H1 (cell line): ENCODE measurements at regions not wholly inside any gene's neighbourhood (a gene's known extent, or its start where the extent isn't known, plus 50 kb on each side); places are given as distances from the start of the nearest gene placed in this dataset.

Experiments used
- CTCF ChIA-PET: fragments of 300-600 bp; sonication (Branson Sonifier 250); formaldehyde crosslinking; loops from one replicate; lab custom pipeline; 2021; ENCODE audit not compliant: partially characterized antibody; lab: Charles Lee
- POLR2A ChIA-PET: fragments of 300-600 bp; sonication (Branson Sonifier 250); formaldehyde crosslinking; loops from one replicate; lab custom pipeline; 2021; ENCODE audit warnings: inconsistent platforms; ENCODE audit not compliant: partially characterized antibody; lab: Charles Lee
- DNase-seq, 2 experiments: peaks; one replicate each; pipeline versions ENCODE4 v3.0.0 to v3.0.0-alpha.2; 2010 to 2022; ENCODE audit warnings: low spot score in 2 of 2, low read depth in 1 of 2, mixed read lengths in 1 of 2
- FAIRE-seq: peaks from 2 replicates; lab custom pipeline; 2011; peaks lifted over from hg19 to GRCh38; lab: Jason Lieb, UNC
- H2AFZ ChIP-seq: 2 replicates; pipeline ENCODE4 v1.8.1; 2012; ENCODE audit warnings: low read length, inconsistent platforms
- H2AK5ac ChIP-seq: 2 replicates; pipeline ENCODE4 v1.6.1; 2013; ENCODE audit warnings: low read depth, low read length
- H2BK120ac ChIP-seq: replicated peaks from 2 replicates; pipeline ENCODE3; 2013; ENCODE audit warnings: low read depth, low read length, inconsistent platforms
- H2BK12ac ChIP-seq: 2 replicates; pipeline ENCODE4 v1.6.1; 2013; ENCODE audit warnings: low read depth, low read length
- H2BK15ac ChIP-seq: 2 replicates; pipeline ENCODE4 v1.6.1; 2013; ENCODE audit warnings: low read length
- H2BK20ac ChIP-seq: 2 replicates; pipeline ENCODE4 v1.6.1; 2013; ENCODE audit warnings: low read length
- H2BK5ac ChIP-seq: 2 replicates; pipeline ENCODE4 v1.6.1; 2013; ENCODE audit warnings: low read depth, low read length
- H3K14ac ChIP-seq: 2 replicates; pipeline ENCODE4 v1.6.1; 2013; ENCODE audit warnings: inconsistent platforms; ENCODE audit not compliant: insufficient read length
- H3K18ac ChIP-seq: 2 replicates; pipeline ENCODE4 v1.6.1; 2013; ENCODE audit warnings: low read length; ENCODE audit errors: extremely low read depth
- H3K23ac ChIP-seq: 2 replicates; pipeline ENCODE4 v1.6.1; 2013; ENCODE audit warnings: inconsistent platforms; ENCODE audit not compliant: insufficient read length
- H3K23me2 ChIP-seq: 2 replicates; pipeline ENCODE4 v1.6.1; 2013; ENCODE audit warnings: low read depth, low read length
- H3K27ac ChIP-seq: 2 replicates; pipeline ENCODE4 v1.6.1; 2011; ENCODE audit warnings: low read depth, low read length, inconsistent platforms
- H3K27me3 ChIP-seq, 4 experiments: replicated peaks in 1 of 4; 1 replicate in 1 of 4; 2 replicates in 3 of 4; pipeline versions ENCODE4 v1.6.1 to v1.8.1; 2011 to 2013; ENCODE audit warnings: low read length in 3 of 4, mild to moderate bottlenecking in 3 of 4, inconsistent platforms in 2 of 4, mixed read lengths in 2 of 4, moderate library complexity in 1 of 4; ENCODE audit not compliant: control insufficient read depth in 3 of 4, insufficient read depth in 3 of 4; ENCODE audit errors: extremely low read depth in 1 of 4
- H3K36me3 ChIP-seq, 4 experiments: 2 replicates each; pipeline versions ENCODE4 v1.6.1 to v1.8.1; 2011 to 2013; ENCODE audit warnings: mild to moderate bottlenecking in 4 of 4, low read length in 3 of 4, moderate library complexity in 2 of 4, control low read depth in 1 of 4, inconsistent platforms in 1 of 4; ENCODE audit not compliant: insufficient read depth in 4 of 4, control insufficient read depth in 2 of 4
- H3K4ac ChIP-seq: replicated peaks from 2 replicates; pipeline ENCODE3; 2013; ENCODE audit warnings: low read length, low read depth, mixed read lengths, inconsistent platforms; ENCODE audit not compliant: insufficient read length
- H3K4me1 ChIP-seq, 4 experiments: replicated peaks in 1 of 4; 1 replicate in 1 of 4; 2 replicates in 3 of 4; pipeline versions ENCODE4 v1.6.1 to v1.8.1; 2011 to 2013; ENCODE audit warnings: low read length in 3 of 4, inconsistent platforms in 2 of 4, mixed read lengths in 1 of 4; ENCODE audit not compliant: insufficient read depth in 4 of 4, control insufficient read depth in 3 of 4
- H3K4me2 ChIP-seq, 2 experiments: 2 replicates each; pipeline versions ENCODE4 v1.6.1 to v1.8.1; 2011 to 2013; ENCODE audit warnings: low read depth in 2 of 2, low read length in 2 of 2, control low read depth in 1 of 2, inconsistent platforms in 1 of 2, mild to moderate bottlenecking in 1 of 2; ENCODE audit not compliant: insufficient read depth in 1 of 2
- H3K4me3 ChIP-seq, 4 experiments: fragments of 200-600, 300-600 bp in 1 of 4; sonication (generic), shearing (Covaris generic), sonication (Bioruptor Twin) in 1 of 4; 2 replicates each; pipeline versions ENCODE4 v1.5.1 to v1.8.1; 2011 to 2016; ENCODE audit warnings: low read length in 4 of 4, low read depth in 3 of 4, control low read depth in 2 of 4, inconsistent platforms in 2 of 4, mild to moderate bottlenecking in 2 of 4, mixed read lengths in 1 of 4, moderate library complexity in 1 of 4; ENCODE audit not compliant: insufficient read depth in 2 of 4; ENCODE audit errors: extremely low read depth in 1 of 4
- H3K56ac ChIP-seq: replicated peaks from 2 replicates; pipeline ENCODE3; 2013; ENCODE audit warnings: low read depth, mild to moderate bottlenecking, mixed read lengths, low read length, inconsistent platforms; ENCODE audit not compliant: insufficient read length
- H3K79me1 ChIP-seq: 2 replicates; pipeline ENCODE4 v1.6.1; 2013; ENCODE audit warnings: low read depth, low read length, control low read depth
- H3K79me2 ChIP-seq, 2 experiments: 2 replicates each; pipeline versions ENCODE4 v1.6.1 to v1.8.1; 2012 to 2013; ENCODE audit warnings: low read length in 2 of 2, mild to moderate bottlenecking in 2 of 2, inconsistent platforms in 1 of 2; ENCODE audit not compliant: insufficient read depth in 2 of 2, control insufficient read depth in 1 of 2
- H3K9ac ChIP-seq, 4 experiments: replicated peaks in 1 of 4; 1 replicate in 1 of 4; 2 replicates in 3 of 4; pipeline versions ENCODE4 v1.6.1 to v1.8.1; 2011 to 2013; ENCODE audit warnings: low read depth in 3 of 4, low read length in 3 of 4, control low read depth in 2 of 4, mild to moderate bottlenecking in 2 of 4, moderate library complexity in 2 of 4, inconsistent platforms in 1 of 4; ENCODE audit errors: extremely low read depth in 1 of 4
- H3K9me3 ChIP-seq, 2 experiments: 2 replicates each; pipeline versions ENCODE4 v1.6.1 to v1.8.1; 2012 to 2013; ENCODE audit warnings: mild to moderate bottlenecking in 2 of 2, moderate library complexity in 2 of 2, control low read depth in 1 of 2, inconsistent platforms in 1 of 2, low read depth in 1 of 2, low read length in 1 of 2, mixed read lengths in 1 of 2; ENCODE audit not compliant: insufficient read depth in 2 of 2
- H4K20me1 ChIP-seq, 2 experiments: replicated peaks in 1 of 2; 2 replicates each; pipeline versions ENCODE3 to v1.8.1; 2011 to 2013; ENCODE audit warnings: inconsistent platforms in 2 of 2, low read length in 2 of 2, mild to moderate bottlenecking in 1 of 2; ENCODE audit not compliant: insufficient read depth in 2 of 2, control insufficient read depth in 1 of 2
- H4K5ac ChIP-seq: 2 replicates; pipeline ENCODE4 v1.6.1; 2013; ENCODE audit warnings: low read length, low read depth, mixed read lengths, inconsistent platforms; ENCODE audit not compliant: insufficient read length
- H4K8ac ChIP-seq: 2 replicates; pipeline ENCODE4 v1.8.0; 2013; ENCODE audit warnings: mild to moderate bottlenecking, moderate library complexity, low read length, inconsistent platforms; ENCODE audit not compliant: insufficient read depth; ENCODE audit errors: extremely low read depth
- H4K91ac ChIP-seq: replicated peaks from 2 replicates; pipeline ENCODE3; 2013; ENCODE audit warnings: low read length, mixed read lengths, inconsistent platforms; ENCODE audit not compliant: insufficient read length
- ASH2L ChIP-seq: fragments of 200-600, 300-600 bp; sonication (generic); IDR thresholded peaks from one replicate; pipeline ENCODE4 v1.7.1; 2017; ENCODE audit warnings: low read length
- BACH1 ChIP-seq: IDR thresholded peaks from 2 replicates; pipeline ENCODE4 v1.6.1; 2012; ENCODE audit warnings: low read length, improper control_type of control experiment
- BCL11A ChIP-seq, 2 experiments: IDR thresholded peaks; one replicate each; pipeline ENCODE4 v1.6.1; 2011; ENCODE audit warnings: low read depth in 2 of 2, low read length in 2 of 2, mild to moderate bottlenecking in 2 of 2
- CBX5 ChIP-seq: fragments of 300-800, 300-1000 bp; sonication (generic); IDR thresholded peaks from 2 replicates; pipeline ENCODE4 v1.7.1; 2016; ENCODE audit warnings: antibody characterized with exemption, low read length, low read depth
- CHD2 ChIP-seq: IDR thresholded peaks from 2 replicates; pipeline ENCODE4 v1.6.1; 2012; ENCODE audit warnings: low read length, improper control_type of control experiment
- CTBP2 ChIP-seq: IDR thresholded peaks from 2 replicates; pipeline ENCODE4 v1.7.0; 2011; ENCODE audit warnings: borderline replicate concordance, mild to moderate bottlenecking, moderate library complexity, mixed read lengths, low read length; ENCODE audit not compliant: insufficient read depth, insufficient read length
- GTF2F1 ChIP-seq: IDR thresholded peaks from 2 replicates; pipeline ENCODE4 v1.6.1; 2012; ENCODE audit warnings: low read depth, low read length, improper control_type of control experiment, borderline replicate concordance
- JUND ChIP-seq: IDR thresholded peaks from 2 replicates; pipeline ENCODE4 v1.6.1; 2011; ENCODE audit warnings: mild to moderate bottlenecking, improper control_type of control experiment, low read length
- KDM1A ChIP-seq: fragments of 200-600, 300-600 bp; sonication (generic); IDR thresholded peaks from 2 replicates; pipeline ENCODE4 v1.7.1; 2016; ENCODE audit warnings: mild to moderate bottlenecking, low read length, borderline replicate concordance
- KDM5A ChIP-seq: fragments of 200-600 bp; IDR thresholded peaks from 2 replicates; pipeline ENCODE4 v1.7.1; 2012; ENCODE audit warnings: mild to moderate bottlenecking, low read length, inconsistent platforms, mixed read lengths
- NRF1 ChIP-seq: IDR thresholded peaks from 2 replicates; pipeline ENCODE4 v1.6.1; 2011; ENCODE audit warnings: mild to moderate bottlenecking, low read depth, low read length, improper control_type of control experiment
- SIX5 ChIP-seq: IDR thresholded peaks from 2 replicates; pipeline ENCODE4 v1.6.1; 2011; ENCODE audit warnings: mild to moderate bottlenecking, low read depth, low read length
- WGBS, 2 experiments: shearing (Covaris generic) in 1 of 2; methylation state at CpG; one replicate each; pipeline versions ENCODE4 v1.1.6 to v1.1.7; 2013 to 2015; ENCODE audit warnings: low lambda C conversion rate in 2 of 2, mixed read lengths in 2 of 2, inconsistent platforms in 1 of 2, low coverage in 1 of 2, missing lambda C conversion rate in 1 of 2; ENCODE audit not compliant: insufficient replicate concordance in 2 of 2, insufficient coverage in 1 of 2, insufficient read length in 1 of 2; ENCODE audit errors: extremely low coverage in 1 of 2, missing lambda C conversion rate in 1 of 2; 5-methylcytosine and 5-hydroxymethylcytosine counted together

DNA sequence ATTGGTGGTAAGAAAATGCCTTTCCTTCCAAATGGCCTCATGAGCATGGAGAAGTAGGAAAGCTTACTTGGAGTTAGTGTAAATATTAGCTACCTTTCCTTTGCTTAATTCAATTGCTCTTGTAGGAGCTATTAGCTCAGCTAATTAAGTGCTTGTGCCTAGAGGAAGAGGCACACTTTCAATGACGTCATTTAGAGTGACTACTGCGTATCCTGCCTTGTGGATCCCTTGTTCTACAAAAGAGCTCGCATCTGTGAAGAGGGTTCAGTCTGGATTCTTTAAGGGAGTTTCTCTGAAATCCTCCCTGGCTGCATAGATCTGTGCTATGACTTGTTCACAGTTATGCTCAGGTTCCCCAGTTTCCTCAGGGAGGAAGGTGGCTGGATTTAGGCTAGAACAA lies 122.5 kb upstream of the SPHKAP start:
- ChIA-PET CTCF (interaction anchor here (0.9 to 1.6 kb wide), 2 partner anchors 15 to 414 kb away, joined by 3 to 4 read pairs; no protein-coding TSS in a partner anchor), POLR2A (no interaction called here)
- no peak overlapping the region for H4K8ac ChIP-seq
- no peak overlapping the region for H3K4ac ChIP-seq
- H2AFZ ChIP-seq, result no peak overlapping the region
- TF ChIP-seq NRF1 (no peak), KDM5A (no peak), BCL11A (IDR thresholded peaks at IDR 0.05; ENCODE audit: low read depth in 2 of 2, low read length in 2 of 2) (no peak), SIX5 (no peak), CBX5 (no peak), KDM1A (no peak), CHD2 (no peak), GTF2F1 (no peak), CTBP2 (no peak), ASH2L (no peak), JUND (no peak), BACH1 (no peak)
- no peaks in the 10 kb centered on the region for H4K20me1 ChIP-seq
- H3K23ac ChIP-seq, result no peak overlapping the region
- no peaks in the 10 kb centered on the region for H3K23me2 ChIP-seq
- no peak overlapping the region for H3K18ac ChIP-seq
- no peak overlapping the region for H3K9ac ChIP-seq
- H2BK5ac ChIP-seq, result no peak overlapping the region
- 94% methylated on average over 3 of the region's 3 CpGs; no CpG with 5 or more reads in 1 of the 2 experiments for WGBS, 2 experiments
- no peak overlapping the region for H3K4me3 ChIP-seq
- no peaks in the 10 kb centered on the region for H3K27me3 ChIP-seq
- H3K4me2 ChIP-seq, result no peak overlapping the region
- H3K56ac ChIP-seq, result no peak overlapping the region
- no peaks in the 10 kb centered on the region for H3K36me3 ChIP-seq
- no peak overlapping the region for H2BK15ac ChIP-seq
- no peak overlapping the region for H2AK5ac ChIP-seq
- no peaks in the 10 kb centered on the region for H3K4me1 ChIP-seq
- H3K79me2 ChIP-seq, result no peaks in the 10 kb centered on the region
- no peak overlapping the region for H3K27ac ChIP-seq
- no peak overlapping the region for H2BK12ac ChIP-seq
- H2BK120ac ChIP-seq, result no peak overlapping the region
- DNase-seq (no peak), FAIRE-seq (no peak)
- no peak overlapping the region for H3K14ac ChIP-seq
- no peak overlapping the region for H4K91ac ChIP-seq
- no peaks in the 10 kb centered on the region for H3K9me3 ChIP-seq
- H2BK20ac ChIP-seq, result no peak overlapping the region
- H3K79me1 ChIP-seq, result no peaks in the 10 kb centered on the region
- no peak overlapping the region for H4K5ac ChIP-seq
